GM18909 (cell line): ENCODE measurements at regions not wholly inside any gene's neighbourhood (a gene's known extent, or its start where the extent isn't known, plus 50 kb on each side); places are given as distances from the start of the nearest gene placed in this dataset.
"Not testable (repeated sequence)": the region's sequence is repeated elsewhere in the genome, so short reads cannot be mapped to it uniquely, and the experiment has no call there.

Source experiments
- ATAC-seq: cut with Tn5 transposase; IDR thresholded peaks from one replicate; pipeline ENCODE4 v1.9.1; 2021; ENCODE audit warnings: mild to moderate bottlenecking; ENCODE audit not compliant: unreplicated experiment, poor library complexity

DNA sequence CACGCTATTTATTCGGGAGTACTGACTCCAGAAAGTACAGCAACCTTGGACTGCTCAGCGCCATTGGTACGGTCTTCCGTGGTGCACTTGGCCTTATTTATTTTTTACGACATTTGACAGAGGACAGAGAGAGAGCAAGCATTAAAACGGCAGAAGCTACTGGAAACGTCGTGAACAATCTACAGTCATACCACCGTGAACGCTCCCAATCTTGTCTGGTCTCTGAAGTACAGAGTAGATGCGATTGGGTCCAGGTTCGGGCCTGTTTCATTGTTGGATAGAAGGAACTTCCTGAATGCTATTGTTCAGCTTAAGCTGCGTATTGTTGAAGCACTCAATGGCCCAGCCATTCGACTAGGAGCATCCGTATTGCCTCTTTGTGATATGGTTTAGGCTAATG lies 53.2 kb upstream of the TBL1X start:
- ATAC-seq = not testable (repeated sequence)

- ATAC-seq = no peak
These were observed 50.4 kb upstream of the TBL1X start for GRCh38 chrX:9414416-9414815.
